ENCODE measurements at regions not wholly inside any gene's neighbourhood (a gene's known extent, or its start where the extent isn't known, plus 50 kb on each side); places are given as distances from the start of the nearest gene placed in this dataset.

GRCh38 chr4:20353646-20354045 is 101.9 kb downstream of the SLIT2 start:
- DNase-seq: no peak

- DNase-seq: no peak
Measured at GRCh38 chr4:20354120-20354519, 102.4 kb downstream of the SLIT2 start.

- no peak for DNase-seq
Measured at GRCh38 chr4:20356565-20356964, 104.9 kb downstream of the SLIT2 start.

- DNase-seq: no peak
Measured at GRCh38 chr4:20358110-20358509, 106.4 kb downstream of the SLIT2 start.

- DNase-seq: no peak
Measured at GRCh38 chr4:20359692-20360091, 108.0 kb downstream of the SLIT2 start.

GRCh38 chr4:20362148-20362547 is 110.4 kb downstream of the SLIT2 start:
- DNase-seq: no peak

- DNase-seq: no peak
Measured at GRCh38 chr4:20364969-20365368, 113.3 kb downstream of the SLIT2 start.

- DNase-seq: no peak
Measured at GRCh38 chr4:20367446-20367845, 115.7 kb downstream of the SLIT2 start.

GRCh38 chr4:20368926-20369325 is 117.2 kb downstream of the SLIT2 start:
- no peak for DNase-seq

- no peak for DNase-seq
Measured at GRCh38 chr4:20370274-20370673, 118.6 kb downstream of the SLIT2 start.

- no peak for DNase-seq
Measured at GRCh38 chr4:20376070-20376469, 124.4 kb downstream of the SLIT2 start.

GRCh38 chr4:20378181-20378580 is 126.5 kb downstream of the SLIT2 start:
- DNase-seq: no peak

- DNase-seq: no peak
Measured at GRCh38 chr4:20381005-20381404, 129.3 kb downstream of the SLIT2 start.

GRCh38 chr4:20383283-20383682 is 131.6 kb downstream of the SLIT2 start:
- DNase-seq: no peak

- DNase-seq: no peak
Measured at GRCh38 chr4:20383969-20384368, 132.3 kb downstream of the SLIT2 start.

GRCh38 chr4:20384456-20384855 is 132.8 kb downstream of the SLIT2 start:
- no peak for DNase-seq

GRCh38 chr4:20386001-20386740 is 134.5 kb downstream of the SLIT2 start:
- no peak for DNase-seq

GRCh38 chr4:20386906-20387305 is 135.2 kb downstream of the SLIT2 start:
- DNase-seq: no peak

- no peak for DNase-seq
Measured at GRCh38 chr4:20391198-20391597, 139.5 kb downstream of the SLIT2 start.

GRCh38 chr4:20391912-20392311 is 140.2 kb downstream of the SLIT2 start:
- no peak for DNase-seq

- DNase-seq: no peak
Measured at GRCh38 chr4:20393486-20394100, 141.9 kb downstream of the SLIT2 start.

GRCh38 chr4:20394512-20394911 is 142.8 kb downstream of the SLIT2 start:
- no peak for DNase-seq

- DNase-seq: peak; percentile 17 to 37
Measured at GRCh38 chr4:20395160-20395773, 143.6 kb downstream of the SLIT2 start.

- DNase-seq: peak in 1 of 2 donors; percentile 5
Measured at GRCh38 chr4:20403290-20403689, 151.6 kb downstream of the SLIT2 start.

Measured in inflammatory macrophage (primary cell).